NCI-H460 (cell line): ENCODE measurements at regions not wholly inside any gene's neighbourhood (a gene's known extent, or its start where the extent isn't known, plus 50 kb on each side); places are given as distances from the start of the nearest gene placed in this dataset.

Experiments used
- DNase-seq: peaks from one replicate; pipeline ENCODE4 v3.0.0-alpha.2; 2016; ENCODE audit warnings: low read depth; ENCODE audit errors: extremely low read depth

DNA sequence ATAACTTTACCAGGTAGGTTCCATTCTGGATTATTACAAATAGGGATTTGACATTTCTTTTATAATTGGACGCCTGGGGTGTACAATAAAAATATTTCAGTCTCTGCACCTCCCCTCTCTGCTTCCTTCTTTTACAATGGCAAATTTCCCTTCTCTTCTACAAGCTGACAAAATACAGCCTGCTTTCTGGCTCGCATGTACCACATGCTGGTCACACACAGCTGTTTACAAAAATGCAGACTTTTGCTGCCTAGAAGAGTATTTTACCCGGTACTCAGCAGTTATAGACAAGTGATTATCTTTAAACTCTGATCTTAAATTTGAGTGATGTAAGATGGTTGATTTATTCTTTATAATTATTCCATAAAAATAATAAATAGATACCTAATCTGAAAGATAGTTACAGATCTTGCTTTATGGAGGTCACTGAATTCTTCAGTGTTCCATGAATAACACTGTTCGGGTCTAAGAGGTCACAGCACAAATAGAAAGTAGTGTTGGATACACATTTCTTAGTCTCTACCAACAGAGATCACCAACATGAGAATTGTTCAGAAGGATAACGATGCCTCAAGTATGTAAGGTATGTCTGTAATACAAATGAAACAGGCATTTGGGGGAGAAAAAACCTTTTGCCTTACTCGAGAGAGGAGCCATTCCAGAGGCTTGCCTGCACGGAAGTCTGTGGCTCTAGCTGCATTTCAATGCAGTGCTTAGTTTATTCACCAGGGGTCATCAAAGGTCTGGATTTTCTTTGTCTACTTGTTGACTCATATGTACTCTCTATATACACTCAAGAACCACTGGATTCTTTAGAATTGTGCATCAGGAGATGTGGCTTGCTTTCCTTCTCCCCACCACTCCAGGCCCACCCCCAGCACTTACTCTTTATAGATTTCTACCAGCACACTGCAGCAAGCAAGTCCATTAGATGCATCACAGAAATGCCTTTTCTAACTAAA lies 206.6 kb upstream of the RFX3 start:
- DNase-seq, result peak; percentile 71

DNA sequence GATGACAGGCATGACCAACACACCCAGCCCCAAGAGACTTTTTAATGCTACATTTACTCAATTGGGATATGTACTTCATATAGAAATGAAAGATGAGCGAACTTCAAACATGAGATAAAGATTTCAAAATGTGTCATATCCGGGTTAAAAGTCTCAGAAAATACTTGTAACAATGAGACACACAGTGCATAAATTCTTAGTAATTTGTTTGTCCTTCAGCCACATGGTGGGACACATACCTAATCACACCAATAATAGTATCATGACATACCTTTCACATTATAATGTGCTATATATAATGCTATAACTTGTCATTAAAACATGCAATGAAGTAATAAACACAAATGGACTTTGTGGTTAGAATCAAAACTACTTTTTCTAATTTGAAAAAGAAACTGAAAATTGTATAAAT lies 204.7 kb upstream of the RFX3 start:
- DNase-seq, result no peak

GRCh38 chr9:3721096-3721495 lies 195.3 kb upstream of the RFX3 start:
- no peak for DNase-seq

DNA sequence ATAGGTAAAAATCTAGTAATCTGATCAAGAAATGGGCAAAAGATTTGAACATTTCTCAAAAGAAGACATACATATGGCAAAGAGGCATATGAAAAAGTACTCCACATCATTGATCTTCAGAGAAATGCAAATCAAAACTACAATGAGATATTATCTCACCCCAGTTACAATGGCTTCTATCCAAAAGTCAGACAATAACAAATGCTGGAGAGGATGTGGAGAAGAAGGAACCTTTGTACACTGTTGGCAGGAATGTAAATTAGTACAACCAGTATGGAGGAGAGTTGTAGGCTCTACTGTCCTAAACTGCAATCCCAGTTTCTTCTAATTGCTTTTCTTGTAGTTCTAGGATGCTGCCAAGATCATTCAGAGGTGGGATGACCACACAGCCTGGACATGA lies 193.5 kb upstream of the RFX3 start:
- no peak for DNase-seq

DNA sequence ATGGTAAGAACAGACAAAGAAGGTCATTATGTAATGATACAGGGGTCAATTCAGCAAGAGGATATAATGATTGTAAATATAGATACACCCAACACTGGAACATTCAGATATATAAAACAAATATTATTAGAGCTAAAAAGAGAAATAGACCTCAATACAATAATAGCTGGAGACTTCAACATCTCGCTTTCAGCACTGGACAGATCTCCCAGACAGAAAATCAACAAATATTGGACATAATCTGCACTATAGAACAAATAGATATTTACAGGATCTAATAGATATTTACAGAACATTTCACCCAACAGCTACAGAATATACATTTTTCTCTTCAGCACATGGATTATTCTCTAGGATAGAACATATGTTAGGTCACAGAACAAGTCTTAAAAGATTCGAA lies 190.6 kb upstream of the RFX3 start:
- no peak for DNase-seq

- DNase-seq, result no peak
These were observed 182.9 kb upstream of the RFX3 start for GRCh38 chr9:3708751-3709150.

GRCh38 chr9:3704890-3705289 lies 179.1 kb upstream of the RFX3 start:
- no peak for DNase-seq

DNA sequence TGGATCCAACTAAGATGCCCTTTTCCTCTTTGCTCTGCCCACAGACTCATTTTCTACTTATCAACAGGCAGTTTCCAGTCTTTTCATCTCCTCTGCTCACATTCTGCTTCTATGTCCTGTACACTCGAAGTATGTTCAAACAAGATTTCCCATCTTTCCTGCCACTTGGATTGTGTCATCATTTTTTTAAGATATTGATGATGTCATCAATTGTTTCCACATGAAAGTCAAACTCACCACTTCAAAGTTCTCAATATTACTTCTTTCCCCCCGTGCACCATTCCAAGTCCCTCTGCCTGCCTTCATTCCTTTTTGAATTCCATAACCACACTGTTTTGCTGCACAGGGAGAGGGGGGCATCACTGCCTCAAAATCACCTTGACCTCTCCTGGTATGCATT lies 175.0 kb upstream of the RFX3 start:
- DNase-seq, result no peak

GRCh38 chr9:3699883-3700282 lies 174.1 kb upstream of the RFX3 start:
- no peak for DNase-seq

DNA sequence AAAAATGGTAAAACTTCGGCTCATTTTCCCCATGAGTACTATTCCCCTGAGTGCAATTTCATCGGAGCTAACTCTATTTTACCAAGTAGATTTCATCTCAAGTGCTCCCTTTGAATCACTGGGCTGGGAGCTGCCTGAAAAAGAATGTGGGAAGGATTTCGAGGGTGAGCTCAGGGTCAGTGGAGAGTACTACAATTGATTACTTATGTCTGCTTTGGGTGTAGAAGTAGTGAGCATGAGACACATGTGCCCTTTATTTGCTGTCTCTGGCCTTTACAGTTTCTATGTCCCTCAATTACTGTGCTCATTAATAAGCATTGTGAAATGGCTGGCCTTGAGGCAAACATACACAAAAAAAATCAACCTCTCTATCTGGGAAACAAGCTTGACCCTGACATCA lies 172.7 kb upstream of the RFX3 start:
- no peak for DNase-seq

- DNase-seq, result no peak
These were observed 172.3 kb upstream of the RFX3 start for GRCh38 chr9:3698076-3698475.

DNA sequence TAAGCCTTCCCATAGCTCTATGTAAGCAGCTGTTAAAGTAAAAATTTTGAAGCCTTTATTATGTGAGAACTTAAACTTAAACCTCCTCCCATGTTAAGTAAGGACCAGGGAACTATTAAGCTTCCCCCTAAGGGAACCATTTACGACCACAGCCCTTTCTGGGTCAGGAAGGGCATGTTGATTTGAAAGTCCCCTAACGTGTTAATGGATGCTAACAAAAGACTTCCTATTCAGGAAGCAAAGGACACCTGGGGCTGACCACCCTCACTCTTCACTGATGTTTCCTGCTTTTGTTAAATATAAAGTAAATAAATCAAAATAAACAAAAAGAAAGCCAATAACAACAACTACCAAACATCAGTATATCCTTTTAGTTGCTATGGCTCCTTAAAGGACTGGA lies 170.6 kb upstream of the RFX3 start:
- no peak for DNase-seq

DNA sequence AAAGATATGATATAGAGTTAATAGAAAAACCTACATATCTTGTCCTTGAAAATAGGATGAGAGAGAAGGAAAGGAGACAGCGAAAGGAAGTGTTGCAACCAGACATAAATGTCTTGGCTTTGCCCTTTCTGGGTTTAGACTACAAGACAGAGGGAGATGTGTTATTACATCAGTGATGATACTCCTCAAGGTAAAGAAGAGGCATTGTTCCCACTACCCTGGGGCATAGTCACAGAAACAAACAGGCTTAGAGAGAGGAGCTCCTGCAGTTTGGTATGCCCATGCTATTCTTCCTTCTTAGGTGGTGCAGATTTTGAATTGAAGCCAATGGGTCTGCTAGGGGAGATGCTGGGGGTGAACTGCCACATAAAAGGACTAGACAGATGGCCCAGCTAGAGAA lies 166.8 kb upstream of the RFX3 start:
- no peak for DNase-seq

DNA sequence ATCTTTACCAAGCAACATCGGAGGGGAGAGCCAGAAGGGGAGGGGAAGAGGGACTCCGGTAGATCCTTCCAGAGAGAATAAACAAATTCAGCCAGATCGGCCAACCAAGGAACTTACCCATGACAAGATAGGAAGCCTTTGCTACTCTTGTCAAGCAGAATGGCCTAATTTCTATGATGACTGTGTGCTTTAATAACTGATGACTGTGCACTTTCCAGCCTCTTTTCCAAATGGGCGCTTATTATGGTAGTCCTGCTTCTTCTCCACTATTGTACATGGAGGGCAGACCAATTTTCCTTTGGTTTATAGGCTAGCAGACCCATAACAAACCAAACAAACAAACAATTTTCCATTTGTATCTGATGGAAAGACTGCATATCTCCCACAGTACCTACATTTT lies 163.8 kb upstream of the RFX3 start:
- no peak for DNase-seq

- DNase-seq, result no peak
These were observed 161.3 kb upstream of the RFX3 start for GRCh38 chr9:3687145-3687544.

DNA sequence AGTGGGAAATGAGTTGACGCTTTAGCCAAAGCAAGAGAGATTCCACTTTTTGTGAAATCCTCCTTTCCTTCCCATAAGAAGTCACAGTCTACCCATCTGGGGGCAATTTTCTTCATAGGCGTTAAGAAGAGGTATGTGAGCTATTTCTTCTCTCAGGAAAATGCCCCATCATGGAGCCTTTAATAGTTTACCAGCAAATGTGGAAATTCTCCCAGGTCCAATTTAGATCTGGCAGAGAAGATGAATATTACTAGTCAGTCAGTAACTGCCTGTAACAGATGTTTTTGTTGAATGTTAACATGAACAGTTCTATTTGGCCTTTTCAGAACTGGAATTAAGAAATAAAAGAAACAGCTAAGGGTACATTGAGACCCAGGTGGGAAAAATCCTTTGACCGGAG lies 156.4 kb upstream of the RFX3 start:
- no peak for DNase-seq

GRCh38 chr9:3677541-3677940 lies 151.7 kb upstream of the RFX3 start:
- DNase-seq, result no peak

- DNase-seq, result no peak
These were observed 151.0 kb upstream of the RFX3 start for GRCh38 chr9:3676766-3677165.

DNA sequence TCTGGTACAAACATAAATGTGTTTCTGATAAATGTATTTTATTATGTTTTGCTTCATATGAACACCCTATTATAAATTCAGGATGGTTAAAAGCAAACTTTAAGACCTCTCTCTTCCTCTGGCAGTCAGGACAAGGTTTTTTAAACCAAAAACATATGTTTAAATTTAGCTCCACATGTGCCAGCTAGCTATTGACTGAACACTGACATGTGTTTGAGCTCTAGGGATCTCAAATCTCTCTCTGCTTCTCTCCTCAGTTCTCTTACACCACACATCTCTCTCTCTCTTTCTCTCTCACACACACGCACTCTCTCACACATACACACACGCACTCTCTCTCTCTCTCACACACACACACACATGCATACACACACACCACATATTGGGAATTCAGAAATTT lies 150.1 kb upstream of the RFX3 start:
- no peak for DNase-seq

DNA sequence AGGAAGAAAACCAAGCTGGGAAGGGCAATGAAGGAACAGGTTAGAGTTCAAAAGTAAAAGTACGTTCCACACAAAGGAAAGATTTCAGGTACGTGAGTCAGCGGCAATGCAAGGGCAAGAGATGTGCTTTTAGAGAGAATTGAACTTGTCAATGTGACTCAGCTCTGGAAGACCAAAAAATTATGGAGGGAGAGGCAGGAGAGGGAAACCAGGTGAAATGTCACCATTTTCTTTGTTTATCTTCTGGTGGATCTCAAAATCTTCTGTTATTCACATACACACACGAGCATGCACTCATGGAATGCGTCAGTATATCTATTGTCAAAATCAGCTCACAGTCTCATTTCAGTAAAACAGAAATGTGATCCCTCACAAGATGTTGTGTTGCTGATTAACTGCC lies 148.8 kb upstream of the RFX3 start:
- DNase-seq, result no peak

DNA sequence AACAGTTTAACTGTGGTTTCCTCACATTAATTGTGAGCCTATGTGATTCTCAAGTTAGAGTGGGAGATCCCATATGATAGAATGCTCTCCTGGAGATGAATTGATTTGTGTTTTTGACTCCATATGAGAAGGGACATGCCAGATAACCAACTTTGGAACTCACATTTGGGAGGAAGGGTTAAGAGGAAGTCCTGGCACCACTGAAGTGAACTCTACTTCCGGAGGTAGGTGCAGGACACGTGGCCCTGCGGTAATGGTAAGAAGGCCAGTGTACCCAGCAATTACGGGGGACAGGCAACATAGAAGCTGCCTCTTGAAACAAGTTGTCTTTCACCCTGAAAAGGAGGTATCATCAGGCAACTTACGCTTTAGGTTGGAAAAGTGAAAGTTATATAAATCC lies 146.6 kb upstream of the RFX3 start:
- no peak for DNase-seq

GRCh38 chr9:3664044-3664443 lies 138.2 kb upstream of the RFX3 start:
- no peak for DNase-seq

DNA sequence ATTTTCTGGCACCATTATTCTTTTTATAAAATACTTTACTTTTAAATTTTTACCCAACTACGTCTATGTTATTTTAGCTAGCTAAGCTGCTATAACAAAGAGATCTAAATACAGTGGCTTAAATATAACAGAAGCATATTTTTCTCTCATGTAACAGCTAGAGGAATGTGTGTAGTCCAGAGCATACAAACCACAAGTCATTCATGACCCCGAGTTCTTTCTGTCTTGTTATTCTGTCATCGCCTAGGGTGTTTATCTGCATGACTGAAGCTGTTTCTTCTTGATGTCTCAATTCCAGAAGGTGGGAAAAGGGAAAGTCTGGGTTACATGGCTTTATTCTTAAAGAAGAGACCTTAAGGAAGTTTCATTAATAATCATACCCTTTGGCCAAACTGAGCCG lies 136.9 kb upstream of the RFX3 start:
- no peak for DNase-seq
